ENCODE measurements at regions not wholly inside any gene's neighbourhood (a gene's known extent, or its start where the extent isn't known, plus 50 kb on each side); places are given as distances from the start of the nearest gene placed in this dataset.

- no peak for TF ChIP-seq NCOA1 (CRISPR knock-in tag; IDR thresholded peaks at IDR 0.05)
- TF ChIP-seq ZNF720 (CRISPR knock-in tag; IDR thresholded peaks at IDR 0.05): no peak
- TF ChIP-seq ZXDC (CRISPR knock-in tag; IDR thresholded peaks at IDR 0.05): no peak
- TF ChIP-seq, protein P1, sequence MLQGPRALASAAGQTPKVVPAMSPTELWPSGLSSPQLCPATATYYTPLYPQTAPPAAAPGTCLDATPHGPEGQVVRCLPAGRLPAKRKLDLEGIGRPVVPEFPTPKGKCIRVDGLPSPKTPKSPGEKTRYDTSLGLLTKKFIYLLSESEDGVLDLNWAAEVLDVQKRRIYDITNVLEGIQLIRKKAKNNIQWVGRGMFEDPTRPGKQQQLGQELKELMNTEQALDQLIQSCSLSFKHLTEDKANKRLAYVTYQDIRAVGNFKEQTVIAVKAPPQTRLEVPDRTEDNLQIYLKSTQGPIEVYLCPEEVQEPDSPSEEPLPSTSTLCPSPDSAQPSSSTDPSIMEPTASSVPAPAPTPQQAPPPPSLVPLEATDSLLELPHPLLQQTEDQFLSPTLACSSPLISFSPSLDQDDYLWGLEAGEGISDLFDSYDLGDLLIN (CRISPR knock-in tag; IDR thresholded peaks at IDR 0.05; ENCODE audit: borderline replicate concordance): no peak
- TF ChIP-seq, protein P2, sequence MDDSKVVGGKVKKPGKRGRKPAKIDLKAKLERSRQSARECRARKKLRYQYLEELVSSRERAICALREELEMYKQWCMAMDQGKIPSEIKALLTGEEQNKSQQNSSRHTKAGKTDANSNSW (CRISPR knock-in tag; IDR thresholded peaks at IDR 0.05; ENCODE audit: borderline replicate concordance): no peak
- TF ChIP-seq PHF21A (CRISPR knock-in tag; IDR thresholded peaks at IDR 0.05): no peak
- TF ChIP-seq ZFP90 (CRISPR knock-in tag; IDR thresholded peaks at IDR 0.05; ENCODE audit: borderline replicate concordance): no peak
Observed at GRCh38 chr5:24385617-24386016, 259.2 kb downstream of the CDH10 start (continued).

GRCh38 chr5:24388448-24388847, 256.3 kb downstream of the CDH10 start:
- no peak overlapping the region for H3K27ac ChIP-seq (ENCODE audit: extremely low read length, insufficient read depth, low read length)
- ATAC-seq: peak; percentile 56
- no peak overlapping the region for H3K4me2 ChIP-seq (ENCODE audit: low read depth, low read length)
- intact Hi-C loops (cut with micrococcal nuclease; ENCODE audit: unreplicated experiment): no loop called here
- TF ChIP-seq BRCA1 (CRISPR knock-in tag; IDR thresholded peaks at IDR 0.05) (no peak), SRSF1 (optimal IDR thresholded peaks at IDR 0.05; ENCODE audit: low read depth, low read length) (no peak), CEBPB (IDR thresholded peaks at IDR 0.05; ENCODE audit: borderline replicate concordance, low read depth, low read length) (peak; percentile 52; the same call in 1 of the 2 replicates), TRIM24 (CRISPR knock-in tag; IDR thresholded peaks at IDR 0.05) (0 out of 2 replicates have a peak, but pooled peaks have one; percentile 36), EEA1 (CRISPR knock-in tag; IDR thresholded peaks at IDR 0.05; ENCODE audit: borderline replicate concordance) (no peak), SKIL (CRISPR knock-in tag; IDR thresholded peaks at IDR 0.05; ENCODE audit: borderline replicate concordance) (no peak)
- ChIA-PET CTCF (ENCODE audit: low intra/inter-chr PET ratio, low total read pairs) (no interaction called here), POLR2A (no interaction called here)
- H3K36me3 ChIP-seq (replicated peaks in 1 of 2; ENCODE audit: control insufficient read depth in 1 of 2, insufficient read depth in 2 of 2, low read length in 2 of 2): no peaks in the 10 kb centered on the region
- H3K79me2 ChIP-seq (ENCODE audit: insufficient read depth, low read length): no peaks in the 10 kb centered on the region
- H3K4me3 ChIP-seq (replicated peaks in 1 of 3; ENCODE audit: insufficient read depth in 1 of 3, low read depth in 2 of 3, low read length in 3 of 3): no peak overlapping the region
- BruUV-seq (replicated peaks): no TSS peak
- H3K27me3 ChIP-seq (ENCODE audit: control insufficient read depth in 1 of 2, insufficient read depth in 2 of 2, low read length in 2 of 2): no peaks in the 10 kb centered on the region
- H2AFZ ChIP-seq (ENCODE audit: low read length): no peak overlapping the region
- in situ Hi-C loops (cut with HindIII; ENCODE audit: extremely low pct_ligation_motif_present, low pct_unique_long_range_greater_than_20kb): no loop called here
- WGBS (ENCODE audit: low lambda C conversion rate): 27% methylated on average over 2 of the region's 5 CpGs
- H3K4me1 ChIP-seq (ENCODE audit: insufficient read depth, low read length): no peaks in the 10 kb centered on the region
- H4K20me1 ChIP-seq (ENCODE audit: insufficient read depth, low read length): no peaks in the 10 kb centered on the region
- H3K9ac ChIP-seq (ENCODE audit: insufficient read depth, low read depth, low read length): no peak overlapping the region
- DNase-seq (ENCODE audit: low spot score): peak; percentile 10
- peaks cover 3% of the 10 kb centered on the region; the same call in 1 of the 2 replicates for H3K9me3 ChIP-seq (ENCODE audit: low read length)
- FAIRE-seq: no peak

Data from HepG2 (cell line).